Astrocyte (in vitro differentiated cells and primary cell): ENCODE measurements at regions not wholly inside any gene's neighbourhood (a gene's known extent, or its start where the extent isn't known, plus 50 kb on each side); places are given as distances from the start of the nearest gene placed in this dataset.

ENCODE experiments used
- DNase-seq: peaks from one replicate; pipeline ENCODE4 v3.0.0-alpha.2; 2010; ENCODE audit warnings: low read depth
- FAIRE-seq: peaks from 2 replicates; lab custom pipeline; 2011; peaks lifted over from hg19 to GRCh38; lab: Jason Lieb, UNC
- H2AFZ ChIP-seq: 2 replicates; pipeline ENCODE4 v1.6.0; 2012; ENCODE audit warnings: low read depth, low read length, inconsistent platforms
- H3K27ac ChIP-seq: 2 replicates; pipeline ENCODE4 v1.5.1; 2011; ENCODE audit warnings: low read depth, low read length, inconsistent platforms
- H3K27me3 ChIP-seq: 2 replicates; pipeline ENCODE4 v1.6.0; 2011; ENCODE audit warnings: low read length, inconsistent platforms; ENCODE audit not compliant: insufficient read depth
- H3K36me3 ChIP-seq: 2 replicates; pipeline ENCODE4 v1.5.1; 2011; ENCODE audit warnings: low read length, inconsistent platforms; ENCODE audit not compliant: insufficient read depth
- H3K4me1 ChIP-seq: 2 replicates; pipeline ENCODE4 v1.5.1; 2011; ENCODE audit warnings: low read length, inconsistent platforms; ENCODE audit not compliant: insufficient read depth
- H3K4me2 ChIP-seq: 2 replicates; pipeline ENCODE4 v1.6.0; 2012; ENCODE audit warnings: low read length, inconsistent platforms
- H3K4me3 ChIP-seq: 2 replicates; pipeline ENCODE4 v1.5.1; 2011; ENCODE audit warnings: low read depth, mild to moderate bottlenecking, low read length, inconsistent platforms; ENCODE audit not compliant: insufficient read depth
- H3K79me2 ChIP-seq: 2 replicates; pipeline ENCODE4 v1.6.0; 2012; ENCODE audit warnings: mild to moderate bottlenecking, low read length, inconsistent platforms; ENCODE audit not compliant: insufficient read depth
- H3K9ac ChIP-seq: 2 replicates; pipeline ENCODE4 v1.6.0; 2012; ENCODE audit warnings: mild to moderate bottlenecking, low read length, inconsistent platforms
- H3K9me3 ChIP-seq: 2 replicates; pipeline ENCODE4 v1.5.1; 2012; ENCODE audit warnings: low read depth, mild to moderate bottlenecking, low read length, inconsistent platforms; ENCODE audit not compliant: insufficient read depth
- H4K20me1 ChIP-seq: 2 replicates; pipeline ENCODE4 v1.6.0; 2012; ENCODE audit warnings: low read length, inconsistent platforms; ENCODE audit not compliant: insufficient read depth
- H3K27ac Mint-ChIP-seq: one replicate; pipeline ENCODE4 v1.8.0; 2021; ENCODE audit warnings: mild to moderate bottlenecking, mixed read lengths; ENCODE audit not compliant: unreplicated experiment
- H3K27me3 Mint-ChIP-seq: one replicate; pipeline ENCODE4 v1.8.0; 2021; ENCODE audit warnings: low read depth, mixed read lengths; ENCODE audit not compliant: unreplicated experiment
- H3K36me3 Mint-ChIP-seq: one replicate; pipeline ENCODE4 v1.8.0; 2021; ENCODE audit warnings: low read depth, mixed read lengths; ENCODE audit not compliant: unreplicated experiment
- H3K4me1 Mint-ChIP-seq: one replicate; pipeline ENCODE4 v1.8.0; 2021; ENCODE audit warnings: low read depth, mixed read lengths; ENCODE audit not compliant: unreplicated experiment
- H3K4me3 Mint-ChIP-seq: one replicate; pipeline ENCODE4 v1.8.0; 2021; ENCODE audit warnings: mild to moderate bottlenecking, moderate library complexity, mixed read lengths; ENCODE audit not compliant: unreplicated experiment
- H3K9me3 Mint-ChIP-seq: one replicate; pipeline ENCODE4 v1.8.0; 2021; ENCODE audit warnings: mild to moderate bottlenecking, mixed read lengths; ENCODE audit not compliant: unreplicated experiment
- EZH2 ChIP-seq: IDR thresholded peaks from 2 replicates; pipeline ENCODE4 v1.6.1; 2012; ENCODE audit warnings: mild to moderate bottlenecking, low read length, inconsistent platforms; ENCODE audit not compliant: insufficient read depth
- TF ChIP-seq, protein P1 (sequence below): IDR thresholded peaks from 2 replicates; pipeline ENCODE4 v1.5.1; 2011; ENCODE audit warnings: low read depth, mild to moderate bottlenecking, inconsistent platforms, low read length, moderate library complexity; ENCODE audit not compliant: insufficient read depth

DNA sequence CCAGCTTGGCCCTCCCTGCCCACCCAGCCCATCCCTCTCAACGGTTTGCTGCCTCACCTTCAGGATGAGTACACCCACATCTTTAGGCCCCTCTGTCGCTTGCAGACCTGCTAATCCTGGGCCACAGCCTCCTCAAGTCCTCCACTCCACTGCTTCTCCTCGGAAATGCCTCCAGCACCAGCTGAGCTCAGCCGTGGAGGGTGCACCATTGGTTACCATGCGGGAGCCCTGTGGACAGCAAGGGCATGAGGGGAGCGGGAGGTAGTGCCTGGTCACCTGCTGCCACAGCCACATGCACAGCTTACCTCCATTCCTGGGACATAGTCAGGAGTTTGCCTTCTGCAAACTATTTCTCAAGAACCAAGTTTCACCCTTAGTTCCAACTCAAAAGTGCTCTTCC lies 286.3 kb upstream of the ZMIZ1 start:
- no peak for FAIRE-seq
- Histone ChIP-seq H2AFZ (no peak overlapping the region), H4K20me1 (no peaks in the 10 kb centered on the region), H3K79me2 (no peaks in the 10 kb centered on the region), H3K4me3 (no peak overlapping the region), H3K4me2 (no peak overlapping the region), H3K9me3 (peaks cover 4% of the 10 kb centered on the region), H3K36me3 (no peaks in the 10 kb centered on the region), H3K9ac (no peak overlapping the region), H3K27me3 (no peaks in the 10 kb centered on the region), H3K4me1 (peaks cover 7% of the 10 kb centered on the region), H3K27ac (no peak overlapping the region)
- Mint-ChIP-seq H3K27me3 (peaks cover 40% of the 10 kb centered on the region), H3K36me3 (no peaks in the 10 kb centered on the region), H3K9me3 (peaks cover 19% of the 10 kb centered on the region), H3K4me3 (no peak overlapping the region), H3K4me1 (no peaks in the 10 kb centered on the region), H3K27ac (no peak overlapping the region)
- TF ChIP-seq, protein P1, sequence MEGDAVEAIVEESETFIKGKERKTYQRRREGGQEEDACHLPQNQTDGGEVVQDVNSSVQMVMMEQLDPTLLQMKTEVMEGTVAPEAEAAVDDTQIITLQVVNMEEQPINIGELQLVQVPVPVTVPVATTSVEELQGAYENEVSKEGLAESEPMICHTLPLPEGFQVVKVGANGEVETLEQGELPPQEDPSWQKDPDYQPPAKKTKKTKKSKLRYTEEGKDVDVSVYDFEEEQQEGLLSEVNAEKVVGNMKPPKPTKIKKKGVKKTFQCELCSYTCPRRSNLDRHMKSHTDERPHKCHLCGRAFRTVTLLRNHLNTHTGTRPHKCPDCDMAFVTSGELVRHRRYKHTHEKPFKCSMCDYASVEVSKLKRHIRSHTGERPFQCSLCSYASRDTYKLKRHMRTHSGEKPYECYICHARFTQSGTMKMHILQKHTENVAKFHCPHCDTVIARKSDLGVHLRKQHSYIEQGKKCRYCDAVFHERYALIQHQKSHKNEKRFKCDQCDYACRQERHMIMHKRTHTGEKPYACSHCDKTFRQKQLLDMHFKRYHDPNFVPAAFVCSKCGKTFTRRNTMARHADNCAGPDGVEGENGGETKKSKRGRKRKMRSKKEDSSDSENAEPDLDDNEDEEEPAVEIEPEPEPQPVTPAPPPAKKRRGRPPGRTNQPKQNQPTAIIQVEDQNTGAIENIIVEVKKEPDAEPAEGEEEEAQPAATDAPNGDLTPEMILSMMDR: no peak
- no peak for TF ChIP-seq EZH2
- DNase-seq: no peak

DNA sequence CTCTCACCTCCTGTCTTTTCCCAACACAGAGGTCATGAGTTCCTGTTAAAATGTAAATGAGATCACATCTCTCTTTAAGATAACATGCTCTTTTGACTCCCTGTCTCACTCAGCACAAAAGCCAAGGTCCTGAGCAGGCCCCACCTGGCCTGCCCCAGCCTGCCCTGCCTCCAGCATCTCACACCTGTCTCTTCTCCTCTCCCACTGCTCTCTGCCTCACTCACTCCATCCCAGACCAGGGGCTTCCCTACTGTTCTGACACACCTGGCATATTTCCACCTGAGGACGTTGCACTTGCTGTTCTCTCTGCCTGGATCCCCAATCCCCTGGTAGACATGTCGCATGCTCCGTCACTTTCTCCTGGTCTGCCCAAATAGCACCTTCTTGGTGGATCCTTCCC lies 285.0 kb upstream of the ZMIZ1 start:
- TF ChIP-seq, protein P1: no peak
- TF ChIP-seq EZH2: no peak
- DNase-seq: no peak
- H3K36me3 Mint-ChIP-seq: no peaks in the 10 kb centered on the region
- H3K4me3 Mint-ChIP-seq: no peak overlapping the region
- no peak overlapping the region for H2AFZ ChIP-seq
- no peaks in the 10 kb centered on the region for H3K79me2 ChIP-seq
- no peaks in the 10 kb centered on the region for H3K27me3 ChIP-seq
- no peak for FAIRE-seq
- H3K36me3 ChIP-seq: no peaks in the 10 kb centered on the region
- H3K27ac ChIP-seq: no peak overlapping the region
- H3K4me3 ChIP-seq: no peak overlapping the region
- H4K20me1 ChIP-seq: no peaks in the 10 kb centered on the region
- no peak overlapping the region for H3K27ac Mint-ChIP-seq
- peaks cover 4% of the 10 kb centered on the region for H3K9me3 ChIP-seq
- H3K27me3 Mint-ChIP-seq: peaks cover 37% of the 10 kb centered on the region
- H3K9ac ChIP-seq: no peak overlapping the region
- peaks cover 6% of the 10 kb centered on the region for H3K4me1 ChIP-seq
- no peak overlapping the region for H3K4me2 ChIP-seq
- H3K4me1 Mint-ChIP-seq: no peaks in the 10 kb centered on the region
- peaks cover 19% of the 10 kb centered on the region for H3K9me3 Mint-ChIP-seq

DNA sequence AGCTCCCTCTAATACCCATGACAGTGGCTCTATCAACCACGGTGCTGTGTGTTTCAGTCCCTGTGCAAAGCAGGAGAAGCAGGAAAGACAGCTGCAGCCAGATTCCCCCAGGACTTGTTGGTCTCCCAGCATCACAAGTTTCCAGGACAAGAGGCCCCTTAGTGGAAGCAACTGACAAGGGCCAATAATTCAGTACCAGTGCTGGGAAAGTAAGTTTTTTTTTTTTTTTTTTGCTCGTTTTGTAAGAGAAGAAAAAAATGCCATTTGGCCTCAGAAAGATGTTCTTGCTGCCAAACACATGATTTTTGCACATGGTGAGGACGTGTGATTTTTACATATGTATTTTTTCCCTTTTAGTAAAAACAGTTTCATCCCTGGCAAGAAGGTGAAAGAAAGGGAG lies 284.2 kb upstream of the ZMIZ1 start:
- FAIRE-seq: no peak
- H3K27me3 Mint-ChIP-seq: peaks cover 34% of the 10 kb centered on the region
- peaks cover 16% of the 10 kb centered on the region for H3K9me3 Mint-ChIP-seq
- no peaks in the 10 kb centered on the region for H4K20me1 ChIP-seq
- H3K9ac ChIP-seq: no peak overlapping the region
- no peaks in the 10 kb centered on the region for H3K4me1 ChIP-seq
- no peak for DNase-seq
- no peak for TF ChIP-seq EZH2
- TF ChIP-seq, protein P1: no peak
- no peaks in the 10 kb centered on the region for H3K36me3 Mint-ChIP-seq
- H3K4me2 ChIP-seq: no peak overlapping the region
- H3K27ac Mint-ChIP-seq: no peak overlapping the region
- peaks cover 4% of the 10 kb centered on the region for H3K9me3 ChIP-seq
- H3K79me2 ChIP-seq: no peaks in the 10 kb centered on the region
- H3K4me3 Mint-ChIP-seq: no peak overlapping the region
- H3K27ac ChIP-seq: no peak overlapping the region
- H3K4me3 ChIP-seq: no peak overlapping the region
- no peaks in the 10 kb centered on the region for H3K4me1 Mint-ChIP-seq
- no peaks in the 10 kb centered on the region for H3K36me3 ChIP-seq
- H3K27me3 ChIP-seq: peaks cover 3% of the 10 kb centered on the region
- no peak overlapping the region for H2AFZ ChIP-seq
